GM19324 (cell line): ENCODE measurements at regions not wholly inside any gene's neighbourhood (a gene's known extent, or its start where the extent isn't known, plus 50 kb on each side); places are given as distances from the start of the nearest gene placed in this dataset.
"Not testable (repeated sequence)": the region's sequence is repeated elsewhere in the genome, so short reads cannot be mapped to it uniquely, and the experiment has no call there.

Experiments
- ATAC-seq: cut with Tn5 transposase; IDR thresholded peaks from one replicate; pipeline ENCODE4 v1.9.1; 2021; ENCODE audit warnings: mild to moderate bottlenecking, moderate library complexity; ENCODE audit not compliant: unreplicated experiment, low FRiP score

- peak; percentile 68 for ATAC-seq
These were observed 64.7 kb downstream of the DHCR7 start for GRCh38 chr11:71383461-71383860.

GRCh38 chr11:71381781-71382505, 66.2 kb downstream of the DHCR7 start:
- ATAC-seq = no peak

- no peak for ATAC-seq
These were observed 68.5 kb downstream of the DHCR7 start for GRCh38 chr11:71379701-71380100.

- ATAC-seq = no peak
These were observed 74.3 kb downstream of the DHCR7 start for GRCh38 chr11:71373791-71374454.

GRCh38 chr11:71372693-71373657, 75.2 kb downstream of the DHCR7 start:
- no peak for ATAC-seq

- no peak for ATAC-seq
These were observed 76.5 kb downstream of the DHCR7 start for GRCh38 chr11:71371674-71372069.

DNA sequence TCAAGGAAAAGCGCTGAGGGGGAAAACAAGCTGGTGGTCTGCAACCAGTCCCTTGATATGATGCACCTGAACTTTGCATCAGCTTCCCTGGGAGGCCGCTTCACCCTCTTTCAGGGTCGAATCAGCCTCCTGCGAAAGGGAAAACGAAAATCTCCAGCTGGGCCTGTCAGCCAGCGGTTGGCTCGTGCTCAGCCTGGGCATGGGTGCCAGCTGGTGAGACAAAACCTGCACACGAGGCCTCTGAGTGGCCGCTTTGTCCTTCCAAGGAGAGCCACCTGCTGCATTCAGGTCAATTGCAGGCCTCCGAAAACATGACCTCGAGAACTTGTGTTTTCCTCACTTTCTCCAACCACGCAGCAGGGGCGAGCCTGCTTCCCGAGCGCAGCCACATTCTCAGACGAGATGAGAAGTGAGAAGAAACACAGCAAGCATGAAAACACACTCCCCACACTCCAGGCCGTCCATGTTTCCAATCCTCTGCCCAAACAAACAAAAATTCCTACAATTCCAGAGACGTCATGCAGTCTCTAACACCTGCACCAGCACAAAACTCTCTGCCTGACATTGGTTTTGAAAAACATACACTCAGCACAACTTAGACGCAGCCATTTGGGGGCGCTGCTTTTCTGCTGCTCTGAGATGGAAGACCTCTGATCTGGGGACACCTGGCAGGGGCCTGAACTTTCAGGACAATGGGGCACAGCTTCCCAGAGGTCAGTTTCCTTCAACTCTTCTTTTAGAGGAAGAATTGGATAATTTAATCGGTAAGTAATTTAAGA, 77.1 kb downstream of the DHCR7 start:
- no peak for ATAC-seq

GRCh38 chr11:71370020-71370747, 78.0 kb downstream of the DHCR7 start:
- no peak for ATAC-seq

DNA sequence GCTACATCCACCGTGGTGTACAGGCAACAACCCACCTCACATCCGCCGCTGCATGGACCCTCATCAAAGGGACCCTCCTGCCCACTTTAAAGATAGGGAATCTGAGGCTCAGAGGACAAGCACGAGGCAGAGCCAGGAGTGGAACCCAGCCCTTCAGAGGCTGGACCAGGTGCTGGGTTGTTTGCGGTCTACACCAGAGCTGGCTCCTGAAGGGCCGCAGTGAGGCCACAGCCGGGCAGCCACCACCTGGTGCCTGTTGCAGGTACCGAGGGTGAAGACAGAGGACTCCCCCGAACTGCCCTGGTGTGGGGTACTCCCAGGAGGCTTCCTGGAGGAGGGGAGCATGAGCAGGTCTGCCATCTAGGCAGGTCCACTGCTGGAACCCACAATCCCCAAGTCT, 78.8 kb downstream of the DHCR7 start:
- ATAC-seq = no peak

DNA sequence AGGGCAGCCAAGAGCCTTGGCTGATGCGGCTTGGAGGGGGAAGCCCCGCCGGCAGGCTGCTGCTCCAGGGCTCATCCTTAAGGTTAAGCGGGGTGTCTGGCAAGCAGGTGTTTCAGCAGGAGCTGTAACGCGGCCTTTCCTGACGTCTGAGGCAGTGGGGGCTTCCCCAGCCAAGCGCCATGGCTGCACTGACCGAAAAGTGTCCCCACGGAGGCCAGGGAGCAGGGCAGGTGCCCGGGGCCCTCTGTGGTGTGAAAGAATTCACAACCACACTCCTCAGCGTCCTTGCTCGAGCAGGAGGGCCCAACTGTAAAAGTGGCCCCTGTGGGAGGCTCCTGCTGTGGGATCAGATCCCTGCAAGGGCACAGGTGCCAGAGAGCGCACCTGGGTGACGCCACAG, 79.2 kb downstream of the DHCR7 start:
- ATAC-seq = no peak

- ATAC-seq = no peak
These were observed 80.4 kb downstream of the DHCR7 start for GRCh38 chr11:71367756-71368155.

GRCh38 chr11:71367276-71367675, 80.9 kb downstream of the DHCR7 start:
- ATAC-seq = not testable (repeated sequence)

DNA sequence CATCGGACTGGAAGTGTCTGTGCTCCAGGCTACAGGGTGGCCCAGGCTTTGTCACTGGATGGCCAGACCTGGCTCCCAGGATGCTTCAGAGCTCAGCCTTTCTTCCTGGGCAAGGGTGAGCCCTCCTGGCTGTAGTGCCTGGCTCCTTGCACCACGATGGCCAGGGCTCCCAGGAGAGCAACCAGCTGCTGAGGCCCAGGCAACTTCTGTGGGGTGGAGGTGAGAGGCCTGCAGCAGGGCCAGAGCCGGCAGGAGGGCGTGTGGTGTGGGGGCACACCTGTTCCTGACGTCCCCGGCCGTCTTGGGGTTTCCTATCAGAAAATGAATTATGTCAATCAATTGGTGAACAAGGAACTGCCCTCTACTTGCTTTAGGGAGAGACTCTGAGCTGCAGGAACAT, 82.1 kb downstream of the DHCR7 start:
- ATAC-seq = no peak

DNA sequence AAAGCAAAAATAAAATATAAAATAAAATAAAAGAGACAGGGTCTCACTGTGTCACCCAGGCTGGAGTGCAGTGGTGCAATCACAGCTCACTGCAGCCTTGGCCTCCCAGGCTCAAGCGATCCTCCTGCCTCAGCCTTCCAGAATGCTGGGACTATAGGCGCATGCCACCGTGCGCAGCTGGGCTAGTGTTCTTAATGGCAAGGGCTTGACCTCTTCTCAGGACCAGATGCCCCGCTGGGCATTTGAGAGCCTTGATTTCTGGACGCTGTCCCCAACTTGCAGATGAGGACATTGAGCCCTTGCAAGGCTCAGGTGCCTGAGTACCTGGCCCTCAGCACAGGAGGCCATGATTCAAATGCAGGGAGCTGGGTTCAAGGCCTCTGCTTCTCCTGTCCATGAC, 82.6 kb downstream of the DHCR7 start:
- ATAC-seq = no peak

DNA sequence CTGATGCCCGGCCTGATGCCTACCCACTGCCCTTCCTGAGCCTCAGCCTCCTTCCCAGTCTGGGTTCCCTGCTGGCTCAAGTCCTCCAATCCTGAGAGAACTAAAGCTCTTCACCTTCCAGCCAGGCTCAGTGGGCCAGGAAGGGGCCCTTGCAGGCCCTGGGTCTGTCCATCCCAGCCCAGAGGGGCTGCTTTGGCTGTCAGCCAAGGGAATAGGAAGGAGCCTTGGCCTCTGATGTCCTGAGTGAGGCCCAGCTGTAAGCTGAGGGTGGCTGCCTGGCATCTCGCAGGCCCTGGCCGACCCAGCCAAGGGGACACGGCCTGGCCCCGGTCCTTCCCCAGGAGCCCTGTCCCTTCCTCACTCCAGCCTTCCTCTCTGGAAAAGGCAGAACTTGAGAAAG, 83.4 kb downstream of the DHCR7 start:
- ATAC-seq = no peak

- ATAC-seq = no peak
These were observed 84.0 kb downstream of the DHCR7 start for GRCh38 chr11:71364176-71364671.

GRCh38 chr11:71363721-71364120, 84.5 kb downstream of the DHCR7 start:
- no peak for ATAC-seq

DNA sequence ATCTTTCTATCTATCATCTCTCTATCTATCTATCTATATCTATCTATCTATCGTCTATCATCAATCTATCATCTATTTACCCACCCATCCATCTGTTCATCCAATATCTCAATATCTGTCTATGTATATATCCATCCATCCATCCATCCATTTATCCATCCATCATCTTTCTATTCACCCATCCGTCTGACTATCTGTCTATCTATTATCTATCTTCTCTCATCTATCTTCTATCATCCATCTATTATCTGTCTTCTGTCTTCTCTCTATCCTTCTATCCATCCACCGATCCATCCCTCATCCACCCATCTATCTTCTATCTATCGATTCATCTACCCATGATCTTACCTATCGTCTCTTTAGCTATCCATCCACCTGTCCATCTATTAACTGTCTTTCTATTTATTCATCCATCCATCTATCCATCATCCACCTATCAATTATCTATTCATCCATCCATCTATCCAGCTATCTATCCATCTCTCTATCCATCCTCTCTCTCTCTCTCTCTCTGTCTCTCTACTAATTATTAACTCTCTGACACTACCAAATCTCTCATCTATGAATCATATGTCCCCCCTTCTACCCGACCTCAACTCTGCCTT, 89.1 kb downstream of the DHCR7 start:
- ATAC-seq = no peak

GRCh38 chr11:71358122-71358728, 90.0 kb downstream of the DHCR7 start:
- ATAC-seq = no peak
